Activated CD8-positive, alpha-beta T cell treated with anti-CD3 and anti-CD28 coated beads for 36 hours (primary cell): ENCODE measurements at regions not wholly inside any gene's neighbourhood (a gene's known extent, or its start where the extent isn't known, plus 50 kb on each side); places are given as distances from the start of the nearest gene placed in this dataset.

Source experiments
- ATAC-seq: fragments of 200-7000 bp; cut with Tn5 transposase; one replicate; pipeline ENCODE4 v1.10.0; 2021; ENCODE audit warnings: mild to moderate bottlenecking, moderate library complexity
- CTCF ChIA-PET: fragments of 350-600 bp; sonication (Branson Sonifier 250); formaldehyde crosslinking; loops from one replicate; lab custom pipeline; 2021; ENCODE audit warnings: antibody characterized with exemption; lab: Charles Lee
- POLR2A ChIA-PET: fragments of 350-600 bp; sonication (Branson Sonifier 250); formaldehyde crosslinking; loops from one replicate; lab custom pipeline; 2021; ENCODE audit warnings: antibody characterized with exemption; lab: Charles Lee
- DNase-seq: peaks from one replicate; pipeline ENCODE4 v3.0.0-alpha.2; 2020
- H3K27ac Mint-ChIP-seq: one replicate; pipeline ENCODE4 v1.8.0; 2021; ENCODE audit warnings: mild to moderate bottlenecking, mixed read lengths
- H3K27me3 Mint-ChIP-seq: one replicate; pipeline ENCODE4 v1.8.0; 2021; ENCODE audit warnings: mixed read lengths
- H3K36me3 Mint-ChIP-seq: one replicate; pipeline ENCODE4 v1.8.0; 2021; ENCODE audit warnings: low read depth, mixed read lengths
- H3K4me1 Mint-ChIP-seq: one replicate; pipeline ENCODE4 v1.8.0; 2021; ENCODE audit warnings: low read depth, mixed read lengths
- H3K4me3 Mint-ChIP-seq: one replicate; pipeline ENCODE4 v1.8.0; 2021; ENCODE audit warnings: mild to moderate bottlenecking, moderate library complexity, mixed read lengths
- H3K9me3 Mint-ChIP-seq: one replicate; pipeline ENCODE4 v1.8.0; 2021; ENCODE audit warnings: mixed read lengths
- intact Hi-C: fragments of 100-400 bp; cut with micrococcal nuclease; formaldehyde crosslinking; loops from one replicate; pipeline ENCODE4 v1.10.0; 2022
- TF ChIP-seq, protein P1 (sequence below): fragments of 200-600 bp; IDR thresholded peaks from one replicate; pipeline ENCODE4 v1.8.0; 2022; ENCODE audit warnings: antibody characterized with exemption, mild to moderate bottlenecking

GRCh38 chr3:106577241-106577640, 708.4 kb upstream of the CBLB start:
- TF ChIP-seq, protein P1, sequence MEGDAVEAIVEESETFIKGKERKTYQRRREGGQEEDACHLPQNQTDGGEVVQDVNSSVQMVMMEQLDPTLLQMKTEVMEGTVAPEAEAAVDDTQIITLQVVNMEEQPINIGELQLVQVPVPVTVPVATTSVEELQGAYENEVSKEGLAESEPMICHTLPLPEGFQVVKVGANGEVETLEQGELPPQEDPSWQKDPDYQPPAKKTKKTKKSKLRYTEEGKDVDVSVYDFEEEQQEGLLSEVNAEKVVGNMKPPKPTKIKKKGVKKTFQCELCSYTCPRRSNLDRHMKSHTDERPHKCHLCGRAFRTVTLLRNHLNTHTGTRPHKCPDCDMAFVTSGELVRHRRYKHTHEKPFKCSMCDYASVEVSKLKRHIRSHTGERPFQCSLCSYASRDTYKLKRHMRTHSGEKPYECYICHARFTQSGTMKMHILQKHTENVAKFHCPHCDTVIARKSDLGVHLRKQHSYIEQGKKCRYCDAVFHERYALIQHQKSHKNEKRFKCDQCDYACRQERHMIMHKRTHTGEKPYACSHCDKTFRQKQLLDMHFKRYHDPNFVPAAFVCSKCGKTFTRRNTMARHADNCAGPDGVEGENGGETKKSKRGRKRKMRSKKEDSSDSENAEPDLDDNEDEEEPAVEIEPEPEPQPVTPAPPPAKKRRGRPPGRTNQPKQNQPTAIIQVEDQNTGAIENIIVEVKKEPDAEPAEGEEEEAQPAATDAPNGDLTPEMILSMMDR = no peak
- ChIA-PET POLR2A (no interaction called here), CTCF (no interaction called here)
- intact Hi-C loops = no loop called here
- Mint-ChIP-seq H3K9me3 (no peaks in the 10 kb centered on the region), H3K4me1 (no peaks in the 10 kb centered on the region), H3K27ac (no peak overlapping the region), H3K4me3 (no peak overlapping the region), H3K36me3 (no peaks in the 10 kb centered on the region), H3K27me3 (no peaks in the 10 kb centered on the region)
- ATAC-seq (no peak), DNase-seq (no peak)

DNA sequence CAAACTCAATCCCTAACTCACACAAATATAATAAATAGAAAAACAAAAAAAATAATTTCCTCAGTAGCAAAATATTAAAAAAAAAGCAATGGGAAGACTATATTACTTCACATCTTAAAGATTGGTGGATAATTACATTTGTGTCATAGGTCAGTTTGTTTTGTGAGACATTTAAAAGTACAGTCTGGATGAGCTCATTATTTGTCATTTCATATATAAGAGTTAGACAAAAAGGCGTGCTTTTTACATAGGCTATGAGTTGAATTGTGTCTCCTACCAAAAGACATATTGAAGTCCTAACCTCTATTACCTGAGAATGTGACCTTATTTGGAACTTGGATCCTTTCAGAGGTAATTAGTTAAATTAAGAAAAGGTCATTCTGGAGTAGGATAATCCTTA, 710.1 kb upstream of the CBLB start:
- TF ChIP-seq, protein P1 = no peak
- H3K36me3 Mint-ChIP-seq = no peaks in the 10 kb centered on the region
- DNase-seq (no peak), ATAC-seq (no peak)
- H3K4me3 Mint-ChIP-seq = no peak overlapping the region
- no peaks in the 10 kb centered on the region for H3K4me1 Mint-ChIP-seq
- ChIA-PET CTCF (no interaction called here), POLR2A (no interaction called here)
- H3K27me3 Mint-ChIP-seq = no peaks in the 10 kb centered on the region
- intact Hi-C loops = no loop called here
- H3K27ac Mint-ChIP-seq = no peak overlapping the region
- no peaks in the 10 kb centered on the region for H3K9me3 Mint-ChIP-seq

- intact Hi-C loops = no loop called here
- Mint-ChIP-seq H3K4me1 (no peaks in the 10 kb centered on the region), H3K27ac (no peak overlapping the region), H3K27me3 (no peaks in the 10 kb centered on the region), H3K9me3 (no peaks in the 10 kb centered on the region), H3K4me3 (no peak overlapping the region), H3K36me3 (no peaks in the 10 kb centered on the region)
- TF ChIP-seq, protein P1 = no peak
- ATAC-seq = no peak
- DNase-seq = no peak
- ChIA-PET POLR2A (no interaction called here), CTCF (no interaction called here)
Measured at GRCh38 chr3:106582151-106582550, 713.3 kb upstream of the CBLB start.

GRCh38 chr3:106587551-106587950, 718.7 kb upstream of the CBLB start:
- POLR2A ChIA-PET = no interaction called here
- H3K27me3 Mint-ChIP-seq = no peaks in the 10 kb centered on the region

DNA sequence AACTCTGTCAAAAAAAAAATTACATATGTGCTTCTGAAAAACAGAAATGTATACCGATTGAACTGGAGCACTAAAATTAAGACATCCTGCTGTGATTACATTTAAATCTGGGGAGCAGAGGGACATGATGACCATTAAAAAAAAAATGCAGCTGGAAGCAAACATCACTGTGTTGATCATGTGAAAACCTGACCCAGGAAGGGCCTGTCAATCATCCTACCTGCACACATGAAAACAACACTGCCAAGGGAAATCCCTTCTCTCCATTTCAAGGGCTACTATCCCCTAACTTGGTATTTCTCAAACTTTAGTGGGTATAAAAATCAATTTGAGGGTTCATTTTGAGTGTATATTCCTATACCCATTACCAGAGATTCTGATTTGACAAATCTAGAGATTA, 719.9 kb upstream of the CBLB start:
- no peak for ATAC-seq
- no peak for DNase-seq
- Mint-ChIP-seq H3K4me1 (peaks cover 3% of the 10 kb centered on the region), H3K27me3 (no peaks in the 10 kb centered on the region), H3K36me3 (no peaks in the 10 kb centered on the region), H3K27ac (no peak overlapping the region), H3K9me3 (peaks cover 3% of the 10 kb centered on the region), H3K4me3 (no peak overlapping the region)
- POLR2A ChIA-PET = no interaction called here
- CTCF ChIA-PET = interaction anchor here (0.7 kb wide), 1 partner anchor 22 kb away, joined by 3 read pairs; no protein-coding TSS in a partner anchor
- intact Hi-C loops = no loop called here
- TF ChIP-seq, protein P1 = no peak

More at GRCh38 chr3:106587551-106587950, 718.7 kb upstream of the CBLB start:
- Mint-ChIP-seq H3K36me3 (no peaks in the 10 kb centered on the region), H3K9me3 (no peaks in the 10 kb centered on the region), H3K4me1 (no peaks in the 10 kb centered on the region), H3K4me3 (no peak overlapping the region), H3K27ac (no peak overlapping the region)
- DNase-seq = no peak
- no peak for ATAC-seq
- TF ChIP-seq, protein P1 = no peak
- intact Hi-C loops = no loop called here
- CTCF ChIA-PET = interaction anchor here (1.2 kb wide), 1 partner anchor 12 kb away, joined by 4 read pairs; no protein-coding TSS in a partner anchor
